Prostate gland (tissue), 2 donors: ENCODE measurements at regions not wholly inside any gene's neighbourhood (a gene's known extent, or its start where the extent isn't known, plus 50 kb on each side); places are given as distances from the start of the nearest gene placed in this dataset.
A peak's percentile ranks its signal among the peaks of the same experiment; 100 is the strongest.

Experiments
- DNase-seq: peaks from one replicate; pipeline ENCODE4 v3.0.0-alpha.2; 2019; ENCODE audit warnings: low spot score
- H3K27ac ChIP-seq, 2 donors: fragments of 200-600 bp; sonication (generic); 2 replicates each; pipeline ENCODE4 v1.5.1; 2017 to 2019
- H3K27me3 ChIP-seq: fragments of 200-600 bp; sonication (generic); replicated peaks from 2 replicates; pipeline ENCODE4 v1.5.1; 2019; ENCODE audit not compliant: insufficient read depth
- H3K36me3 ChIP-seq, 2 donors: fragments of 200-600 bp; sonication (generic); 1 replicate in 1 of 2; 2 replicates in 1 of 2; pipeline versions ENCODE4 v1.5.1 to v1.8.1; 2017 to 2019
- H3K4me1 ChIP-seq: fragments of 200-600 bp; sonication (generic); replicated peaks from 2 replicates; pipeline ENCODE4 v1.5.1; 2019
- H3K4me3 ChIP-seq, 2 donors: fragments of 200-600 bp; sonication (generic); 2 replicates each; pipeline ENCODE4 v1.5.1; 2017 to 2019
- H3K9me3 ChIP-seq: fragments of 200-600 bp; sonication (generic); 2 replicates; pipeline ENCODE4 v1.5.1; 2017
- POLR2A ChIP-seq: fragments of 450-650 bp; IDR thresholded peaks from one replicate; pipeline ENCODE4 v1.6.1; 2016; ENCODE audit warnings: antibody characterized with exemption, mild to moderate bottlenecking
- POLR2AphosphoS5 ChIP-seq: sonication (generic); formaldehyde crosslinking; IDR thresholded peaks from one replicate; pipeline ENCODE4 v1.6.1; 2017; ENCODE audit warnings: antibody characterized with exemption
- WGBS: methylation state at CpG from one replicate; pipeline ENCODE4 v1.1.5; 2018; 5-methylcytosine and 5-hydroxymethylcytosine counted together
- intact Hi-C: fragments of 100-400 bp; cut with DNase I; formaldehyde crosslinking; loops from one replicate; pipeline ENCODE4 v1.14.2; 2022
- TF ChIP-seq, protein P1 (sequence below), 4 experiments: fragments of 200-600 bp in 2 of 4; fragments of 450-650 bp in 2 of 4; sonication (generic) in 2 of 4; IDR thresholded peaks; 1 replicate in 3 of 4; 2 replicates in 1 of 4; pipeline ENCODE4 v1.5.1; 2016 to 2019; ENCODE audit warnings: antibody characterized with exemption in 4 of 4, mild to moderate bottlenecking in 2 of 4, moderate library complexity in 2 of 4

- no peak for DNase-seq
- Histone ChIP-seq H3K4me3 (no peak overlapping the region), H3K36me3 (no peaks in the 10 kb centered on the region), H3K9me3 (no peaks in the 10 kb centered on the region), H3K27ac (no peak overlapping the region), H3K4me1 (peaks cover 4% of the 10 kb centered on the region), H3K27me3 (no peaks in the 10 kb centered on the region)
- TF ChIP-seq POLR2A (no peak), POLR2AphosphoS5 (no peak)
- TF ChIP-seq, protein P1, sequence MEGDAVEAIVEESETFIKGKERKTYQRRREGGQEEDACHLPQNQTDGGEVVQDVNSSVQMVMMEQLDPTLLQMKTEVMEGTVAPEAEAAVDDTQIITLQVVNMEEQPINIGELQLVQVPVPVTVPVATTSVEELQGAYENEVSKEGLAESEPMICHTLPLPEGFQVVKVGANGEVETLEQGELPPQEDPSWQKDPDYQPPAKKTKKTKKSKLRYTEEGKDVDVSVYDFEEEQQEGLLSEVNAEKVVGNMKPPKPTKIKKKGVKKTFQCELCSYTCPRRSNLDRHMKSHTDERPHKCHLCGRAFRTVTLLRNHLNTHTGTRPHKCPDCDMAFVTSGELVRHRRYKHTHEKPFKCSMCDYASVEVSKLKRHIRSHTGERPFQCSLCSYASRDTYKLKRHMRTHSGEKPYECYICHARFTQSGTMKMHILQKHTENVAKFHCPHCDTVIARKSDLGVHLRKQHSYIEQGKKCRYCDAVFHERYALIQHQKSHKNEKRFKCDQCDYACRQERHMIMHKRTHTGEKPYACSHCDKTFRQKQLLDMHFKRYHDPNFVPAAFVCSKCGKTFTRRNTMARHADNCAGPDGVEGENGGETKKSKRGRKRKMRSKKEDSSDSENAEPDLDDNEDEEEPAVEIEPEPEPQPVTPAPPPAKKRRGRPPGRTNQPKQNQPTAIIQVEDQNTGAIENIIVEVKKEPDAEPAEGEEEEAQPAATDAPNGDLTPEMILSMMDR (IDR thresholded peaks at IDR 0.05), result no peak
- 60% methylated on average over 17 of the region's 17 CpGs for WGBS
- intact Hi-C loops, result no loop called here
Observed at GRCh38 chr10:124156524-124157260, 63.3 kb upstream of the CHST15 start.

GRCh38 chr10:124155781-124156435 lies 62.5 kb upstream of the CHST15 start:
- TF ChIP-seq POLR2A (no peak), POLR2AphosphoS5 (no peak)
- TF ChIP-seq, protein P1 (IDR thresholded peaks at IDR 0.05), result no peak
- intact Hi-C loops, result no loop called here
- Histone ChIP-seq H3K4me3 (no peak overlapping the region), H3K27ac (no peak overlapping the region), H3K36me3 (no peaks in the 10 kb centered on the region), H3K9me3 (no peaks in the 10 kb centered on the region), H3K4me1 (peaks cover 4% of the 10 kb centered on the region), H3K27me3 (no peaks in the 10 kb centered on the region)
- WGBS, result 55% methylated on average over 17 of the region's 17 CpGs
- DNase-seq, result no peak

GRCh38 chr10:124153023-124153826 lies 59.8 kb upstream of the CHST15 start:
- Histone ChIP-seq H3K9me3 (no peaks in the 10 kb centered on the region), H3K27ac (peak overlapping the region in 1 of 2 donors; percentile 12), H3K4me1 (peaks cover 4% of the 10 kb centered on the region), H3K27me3 (no peaks in the 10 kb centered on the region), H3K36me3 (no peaks in the 10 kb centered on the region), H3K4me3 (no peak overlapping the region)
- TF ChIP-seq POLR2A (no peak), POLR2AphosphoS5 (peak; percentile 70)
- TF ChIP-seq, protein P1 (IDR thresholded peaks at IDR 0.05), result no peak
- peak; percentile 54 for DNase-seq
- intact Hi-C loops, result no loop called here
- WGBS, result 35% methylated on average over 19 of the region's 20 CpGs

- H3K4me3 ChIP-seq, result no peak overlapping the region
Observed at GRCh38 chr10:124152139-124153022, 59.0 kb upstream of the CHST15 start.

More at GRCh38 chr10:124152139-124153022, 59.0 kb upstream of the CHST15 start:
- Histone ChIP-seq H3K27ac (peak overlapping the region in 1 of 2 donors; percentile 12), H3K4me1 (peaks cover 4% of the 10 kb centered on the region), H3K27me3 (no peaks in the 10 kb centered on the region), H3K9me3 (no peaks in the 10 kb centered on the region), H3K36me3 (no peaks in the 10 kb centered on the region)
- TF ChIP-seq POLR2AphosphoS5, result peak; percentile 43
- no peak for TF ChIP-seq POLR2A
- intact Hi-C loops, result no loop called here
- 31% methylated on average over 32 of the region's 32 CpGs for WGBS
- peak; percentile 52 for DNase-seq
